Stimulated activated CD4-positive, alpha-beta T cell treated with anti-CD3 and anti-CD28 coated beads, Interleukin-1b, Interleukin-23, amount 100 ng/mL, for 4 hours (primary cell): ENCODE measurements at regions not wholly inside any gene's neighbourhood (a gene's known extent, or its start where the extent isn't known, plus 50 kb on each side); places are given as distances from the start of the nearest gene placed in this dataset.
"Not testable (repeated sequence)": the region's sequence is repeated elsewhere in the genome, so short reads cannot be mapped to it uniquely, and the experiment has no call there.

Experiments
- DNase-seq, 2 donors: peaks; one replicate each; pipeline ENCODE4 v3.0.0-alpha.2; 2020; ENCODE audit warnings: low read depth in 2 of 2

GRCh38 chr3:20488151-20488550 lies 302.1 kb upstream of the SGO1 start:
- no peak for DNase-seq

DNA sequence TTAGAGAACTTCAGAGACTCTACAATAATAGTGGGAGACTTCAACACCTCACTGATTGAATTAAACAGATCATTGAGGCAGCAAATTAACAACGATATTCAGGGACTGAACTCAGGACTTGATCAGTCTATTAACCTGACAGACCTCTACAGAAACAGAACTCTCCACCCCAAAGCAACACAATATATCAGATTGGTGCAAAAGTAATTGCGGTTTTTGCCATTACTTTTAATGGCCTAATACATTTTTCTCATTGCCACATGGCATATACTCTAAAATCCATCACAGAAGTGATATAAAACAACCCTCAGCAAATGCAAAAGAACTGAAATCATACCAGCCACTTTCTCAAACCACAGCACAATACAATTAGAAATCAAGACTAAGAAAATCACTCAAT lies 298.1 kb upstream of the SGO1 start:
- DNase-seq: no peak

GRCh38 chr3:20482350-20482749 lies 296.3 kb upstream of the SGO1 start:
- no peak for DNase-seq

- no peak for DNase-seq
Observed at GRCh38 chr3:20480786-20481365, 294.9 kb upstream of the SGO1 start.

DNA sequence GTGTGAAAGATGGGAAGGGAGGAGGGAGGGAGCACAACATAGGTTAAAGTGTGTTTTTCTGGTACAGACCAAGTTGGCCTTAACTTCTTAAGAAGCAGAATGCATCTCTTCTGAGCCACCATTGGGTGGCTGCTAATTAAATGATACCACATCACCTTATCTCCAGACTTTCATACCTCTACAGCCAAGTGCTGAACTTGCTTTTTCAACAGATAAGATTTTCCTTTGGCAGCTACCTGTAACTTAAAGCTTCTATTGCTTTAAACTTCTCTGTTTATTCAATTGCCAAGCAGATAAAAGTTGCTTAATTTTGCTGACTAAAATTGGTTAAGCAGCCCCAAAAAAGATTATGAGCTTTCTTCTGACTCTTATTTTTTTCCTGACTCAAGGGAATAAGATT lies 292.4 kb upstream of the SGO1 start:
- no peak for DNase-seq

- DNase-seq: not testable (repeated sequence)
Observed at GRCh38 chr3:20464237-20464636, 278.2 kb upstream of the SGO1 start.

GRCh38 chr3:20462723-20463122 lies 276.7 kb upstream of the SGO1 start:
- no peak for DNase-seq

DNA sequence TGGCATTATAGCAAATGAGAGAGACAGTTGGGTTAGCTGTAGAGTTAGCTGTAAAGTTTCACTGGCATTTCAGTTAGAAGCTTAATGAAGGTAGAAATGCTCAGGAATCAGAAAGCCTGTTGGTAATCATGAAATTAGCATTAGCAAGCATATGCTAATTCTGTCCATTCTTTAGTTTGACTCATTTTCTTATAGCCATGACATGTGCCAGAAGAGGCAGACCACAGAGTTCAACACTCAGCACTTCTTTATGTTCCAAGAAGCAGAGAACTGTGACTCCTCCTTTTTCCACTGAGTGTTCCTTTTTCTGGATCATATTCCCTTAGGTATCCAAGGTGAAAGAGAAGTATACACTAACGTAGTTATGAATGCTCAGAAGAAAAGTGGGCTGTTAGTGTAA lies 276.2 kb upstream of the SGO1 start:
- no peak for DNase-seq

DNA sequence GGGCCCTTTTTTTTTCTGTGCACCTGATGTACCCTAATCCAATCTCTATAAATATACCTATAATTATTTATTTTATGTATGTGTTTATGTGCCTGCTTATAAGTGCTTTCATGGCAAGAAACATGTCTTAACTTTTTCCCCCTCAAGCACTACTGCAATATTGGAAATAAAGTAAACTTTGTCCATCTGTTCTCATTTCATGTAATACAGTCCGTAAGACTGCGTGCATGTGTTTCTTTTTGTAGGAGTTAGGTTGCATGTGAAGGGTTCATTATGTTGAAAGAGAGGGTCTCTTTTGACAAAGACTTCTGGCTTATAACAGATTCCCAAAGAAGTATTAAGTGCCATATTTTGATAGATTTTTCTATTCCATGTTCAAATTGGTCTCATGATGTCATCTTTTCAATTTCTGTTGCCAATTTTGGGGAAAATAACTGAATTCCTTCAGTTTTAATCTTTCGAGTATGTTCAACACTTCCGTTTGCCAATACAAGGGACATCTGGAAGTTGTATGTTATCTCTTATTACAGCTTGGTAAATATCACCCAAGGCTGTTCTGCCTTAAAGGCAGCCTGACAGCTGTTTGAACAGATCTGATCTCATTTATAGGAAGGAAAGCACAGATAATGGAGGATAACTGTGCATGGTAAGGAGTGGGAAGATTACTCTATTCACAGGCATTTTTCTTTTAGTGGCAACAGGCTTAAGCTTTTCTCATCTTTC lies 273.1 kb upstream of the SGO1 start:
- no peak for DNase-seq

- DNase-seq: no peak
Observed at GRCh38 chr3:20456511-20456910, 270.5 kb upstream of the SGO1 start.

DNA sequence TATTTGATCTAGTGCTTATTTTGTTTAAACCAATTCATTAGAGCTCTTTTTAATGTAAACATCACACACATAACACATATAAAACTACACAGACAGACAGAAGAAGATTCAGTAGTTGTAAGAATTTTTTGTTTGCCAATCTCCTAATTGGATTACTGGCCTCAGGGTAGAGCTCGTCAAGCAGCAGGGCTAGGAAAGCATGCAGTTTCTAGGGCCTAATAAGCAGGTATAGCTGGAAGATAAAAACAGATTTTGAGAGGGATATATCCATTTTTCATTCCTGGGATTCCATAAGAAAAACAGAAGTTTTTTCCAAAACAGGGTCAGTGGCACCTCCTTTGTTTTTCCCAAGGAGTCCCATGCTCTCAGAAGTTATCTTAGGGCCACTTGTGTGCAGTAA lies 265.2 kb upstream of the SGO1 start:
- DNase-seq: no peak

DNA sequence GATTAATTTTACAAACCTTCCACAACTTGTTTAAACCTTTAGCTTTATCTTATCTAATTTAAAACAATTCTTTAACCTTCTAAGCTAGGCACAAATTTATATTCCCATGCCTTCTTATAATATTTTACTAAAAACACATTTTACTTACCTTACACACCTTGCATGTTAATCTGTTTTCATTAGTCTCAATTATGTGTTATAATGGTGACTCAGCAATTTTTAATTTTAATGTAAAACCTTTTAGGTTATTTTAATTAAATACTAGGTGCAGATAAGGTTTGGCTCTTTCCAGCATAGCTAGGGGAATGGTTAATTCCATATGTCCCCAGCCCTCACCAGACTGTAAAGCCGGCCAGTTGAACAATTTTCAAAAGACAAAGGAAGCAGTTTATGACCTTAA lies 264.6 kb upstream of the SGO1 start:
- no peak for DNase-seq

GRCh38 chr3:20442846-20443245 lies 256.8 kb upstream of the SGO1 start:
- DNase-seq: no peak

GRCh38 chr3:20427268-20427667 lies 241.3 kb upstream of the SGO1 start:
- DNase-seq: not testable (repeated sequence)

- DNase-seq: no peak
Observed at GRCh38 chr3:20425138-20425537, 239.1 kb upstream of the SGO1 start.

DNA sequence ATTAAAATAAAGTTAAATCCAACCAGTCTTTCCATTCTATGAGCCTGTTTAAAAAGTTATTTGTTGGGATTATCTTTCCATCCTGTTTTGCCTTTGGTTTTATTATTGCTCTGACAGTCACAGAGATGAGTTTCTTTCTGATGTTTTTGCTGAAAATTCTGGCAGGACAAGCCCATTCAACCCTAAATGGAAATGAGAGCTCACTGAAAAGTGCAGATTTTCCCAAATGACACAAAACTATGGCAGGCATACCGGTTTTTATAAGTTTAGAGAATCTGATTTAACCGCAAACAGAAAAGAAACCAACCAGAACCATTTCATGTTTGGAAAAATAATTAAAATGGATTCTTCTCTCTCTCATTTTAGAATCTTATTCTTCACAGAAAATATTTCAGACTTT lies 238.1 kb upstream of the SGO1 start:
- no peak for DNase-seq

DNA sequence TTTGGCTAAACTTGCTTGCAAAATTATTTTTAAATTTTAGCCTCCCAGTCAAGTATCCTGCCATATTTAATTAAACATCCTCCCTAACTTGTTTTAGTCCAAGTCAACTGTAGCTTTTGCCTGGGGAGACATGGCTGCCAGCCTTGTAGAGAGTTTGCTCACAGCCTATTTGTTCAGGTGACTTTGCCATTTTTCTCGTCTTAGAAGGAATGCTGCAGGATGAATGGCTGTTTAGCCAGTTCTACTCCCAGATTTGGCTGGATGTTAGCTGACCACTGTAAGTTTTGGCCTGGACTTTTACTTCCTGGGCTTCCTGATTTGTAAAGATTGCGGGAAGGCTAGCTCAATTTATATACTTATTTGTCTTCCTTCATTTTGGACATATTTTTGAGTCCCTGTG lies 236.4 kb upstream of the SGO1 start:
- no peak for DNase-seq

- no peak for DNase-seq
Observed at GRCh38 chr3:20417388-20418108, 231.5 kb upstream of the SGO1 start.

DNA sequence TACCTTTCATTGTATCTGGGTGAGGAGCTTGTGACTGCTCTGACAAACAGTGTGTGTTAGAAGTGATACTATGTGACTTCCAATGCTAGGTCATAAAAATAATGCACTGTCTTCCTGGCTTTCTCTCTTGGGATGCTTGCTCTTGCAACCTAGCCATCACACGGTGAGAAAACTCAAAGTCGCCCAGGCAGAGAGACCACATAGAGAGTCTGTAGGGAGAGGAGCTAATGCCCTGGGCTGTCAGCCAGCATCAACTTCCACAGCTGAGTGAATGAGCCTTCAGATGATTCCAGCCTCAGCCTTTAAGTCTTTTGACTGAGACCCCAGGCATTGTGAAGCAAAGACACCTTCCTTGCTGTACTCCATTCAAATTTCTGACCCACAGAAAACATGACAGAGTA lies 220.6 kb upstream of the SGO1 start:
- DNase-seq: no peak

- DNase-seq: no peak
Observed at GRCh38 chr3:20405744-20406143, 219.7 kb upstream of the SGO1 start.

GRCh38 chr3:20405231-20405630 lies 219.2 kb upstream of the SGO1 start:
- DNase-seq: no peak

DNA sequence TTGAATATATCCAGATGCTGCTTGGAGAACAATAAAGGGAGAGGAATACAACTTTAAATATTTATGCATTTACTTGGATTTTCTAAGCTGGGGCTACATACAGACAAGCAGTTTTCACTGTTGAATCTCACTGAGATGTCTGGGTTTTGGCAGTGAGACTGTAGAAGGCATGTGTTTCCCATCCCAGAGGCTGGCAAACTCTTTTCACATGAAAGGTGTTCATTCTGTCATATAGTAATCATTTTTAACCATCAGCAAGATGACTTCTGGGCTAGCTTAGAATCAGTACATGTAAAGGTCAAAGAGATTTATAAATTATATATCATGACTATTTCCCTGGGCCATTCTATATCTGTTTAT lies 218.7 kb upstream of the SGO1 start:
- DNase-seq: no peak

DNA sequence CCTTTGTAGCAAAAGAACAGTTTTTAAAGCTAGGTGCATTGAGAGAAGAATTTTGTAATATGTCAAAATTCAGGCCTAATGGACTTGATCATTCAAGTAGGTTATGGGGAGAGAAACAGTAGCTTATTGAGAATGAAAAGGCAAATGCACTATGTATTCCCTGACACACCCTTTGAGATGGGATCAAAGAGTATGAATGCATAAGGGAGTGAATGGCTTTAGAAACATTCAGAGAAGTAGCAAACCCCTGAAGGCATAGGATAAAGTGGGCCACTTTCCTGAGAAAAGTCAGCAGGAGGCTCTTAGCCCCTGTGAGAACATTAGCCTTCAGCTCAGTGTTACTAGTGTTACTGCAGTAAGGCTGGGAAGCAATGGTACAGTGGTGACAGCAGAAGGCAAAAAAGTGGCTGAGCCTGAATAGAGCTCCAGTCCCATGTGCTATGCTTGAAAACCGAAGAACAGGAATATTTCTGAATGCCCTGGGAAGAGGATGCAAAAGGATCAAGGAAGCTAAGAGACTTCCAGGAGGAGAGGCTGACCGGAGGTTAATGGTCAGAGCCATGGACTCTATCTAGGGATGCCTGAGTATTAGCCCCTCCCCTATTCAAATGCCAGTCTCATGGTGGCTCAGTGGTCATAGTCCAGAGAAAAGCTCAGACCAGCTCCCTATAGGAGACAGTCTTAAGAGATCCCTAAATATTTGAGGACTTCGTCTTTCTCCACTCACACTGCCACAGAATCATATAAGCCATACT lies 218.2 kb upstream of the SGO1 start:
- DNase-seq: no peak
